IMR-90 (cell line): ENCODE measurements at regions not wholly inside any gene's neighbourhood (a gene's known extent, or its start where the extent isn't known, plus 50 kb on each side); places are given as distances from the start of the nearest gene placed in this dataset.

Source experiments
- ATAC-seq: fragments of 200-7000 bp; cut with Tn5 transposase; 2 replicates; pipeline ENCODE4 v1.9.1; 2020; ENCODE audit warnings: low read depth, mild to moderate bottlenecking, moderate library complexity
- BruUV-seq: library from RNA; stranded (reverse); fragments of 400-500 nt; replicated peaks from 2 replicates; lab custom pipeline; 2021; lab: Mats Ljungman, UMichigan
- CTCF ChIA-PET: fragments of 300-600 bp; formaldehyde crosslinking; extraction: SDS; loops from one replicate; lab custom pipeline; 2021; ENCODE audit warnings: antibody characterized with exemption; lab: Yijun Ruan, JAX
- POLR2A ChIA-PET: fragments of 300-600 bp; sonication (Branson Sonifier 250); formaldehyde crosslinking; loops from one replicate; lab custom pipeline; 2022; ENCODE audit warnings: antibody characterized with exemption; ENCODE audit not compliant: unreplicated experiment; lab: Charles Lee
- DNase-seq: peaks from one replicate; pipeline ENCODE4 v3.0.0; 2013
- H2AFZ ChIP-seq: replicated peaks from 2 replicates; pipeline ENCODE3; 2013; ENCODE audit warnings: low read length, mild to moderate bottlenecking; ENCODE audit not compliant: poor library complexity
- H2AK5ac ChIP-seq: 2 replicates; pipeline ENCODE4 v1.6.1; 2013; ENCODE audit warnings: low read depth, low read length, inconsistent platforms
- H2AK9ac ChIP-seq: replicated peaks from 2 replicates; pipeline ENCODE3; 2013; ENCODE audit warnings: mild to moderate bottlenecking, low read depth, low read length, moderate library complexity; ENCODE audit not compliant: poor library complexity
- H2BK120ac ChIP-seq: 2 replicates; pipeline ENCODE4 v1.6.1; 2013; ENCODE audit warnings: low read depth, low read length, inconsistent platforms
- H2BK15ac ChIP-seq: 3 replicates; pipeline ENCODE4 v1.6.1; 2013; ENCODE audit warnings: low read depth, low read length, inconsistent platforms
- H2BK20ac ChIP-seq: 2 replicates; pipeline ENCODE4 v1.6.1; 2013; ENCODE audit warnings: low read depth, mild to moderate bottlenecking, inconsistent platforms, low read length, moderate library complexity
- H2BK5ac ChIP-seq: 2 replicates; pipeline ENCODE4 v1.6.1; 2013; ENCODE audit warnings: mild to moderate bottlenecking, low read depth, low read length, inconsistent platforms; ENCODE audit not compliant: poor library complexity, severe bottlenecking
- H3K14ac ChIP-seq: replicated peaks from 2 replicates; pipeline ENCODE4 v1.6.1; 2013; ENCODE audit warnings: low read depth, low read length, inconsistent platforms
- H3K18ac ChIP-seq: 2 replicates; pipeline ENCODE4 v1.6.1; 2013; ENCODE audit warnings: low read depth, low read length, control low read depth
- H3K23ac ChIP-seq: 2 replicates; pipeline ENCODE4 v1.6.1; 2013; ENCODE audit warnings: low read depth, low read length, inconsistent platforms
- H3K27ac ChIP-seq: 2 replicates; pipeline ENCODE4 v1.5.1; 2013; ENCODE audit warnings: mild to moderate bottlenecking, control low read depth, low read length; ENCODE audit not compliant: insufficient read depth
- H3K27me3 ChIP-seq: 2 replicates; pipeline ENCODE4 v1.6.1; 2013; ENCODE audit warnings: low read length; ENCODE audit not compliant: control insufficient read depth, insufficient read depth
- H3K36me3 ChIP-seq: 2 replicates; pipeline ENCODE4 v1.6.1; 2013; ENCODE audit warnings: low read length, mixed read lengths; ENCODE audit not compliant: control insufficient read depth, insufficient read depth
- H3K4ac ChIP-seq: 2 replicates; pipeline ENCODE4 v1.6.1; 2013; ENCODE audit warnings: low read depth, low read length, inconsistent platforms
- H3K4me1 ChIP-seq: 2 replicates; pipeline ENCODE4 v1.6.1; 2013; ENCODE audit warnings: low read length, mixed read lengths; ENCODE audit not compliant: control insufficient read depth, insufficient read depth
- H3K4me2 ChIP-seq: 2 replicates; pipeline ENCODE4 v1.6.1; 2013; ENCODE audit warnings: low read depth, mild to moderate bottlenecking, control low read depth, low read length, moderate library complexity
- H3K4me3 ChIP-seq: 2 replicates; pipeline ENCODE4 v1.5.1; 2013; ENCODE audit warnings: low read depth, mild to moderate bottlenecking, control low read depth, low read length, moderate library complexity; ENCODE audit not compliant: insufficient read depth
- H3K56ac ChIP-seq: 2 replicates; pipeline ENCODE4 v1.6.1; 2013; ENCODE audit warnings: low read length, inconsistent platforms; ENCODE audit not compliant: insufficient read depth; ENCODE audit errors: extremely low read depth
- H3K79me1 ChIP-seq, 2 experiments: 2 replicates each; pipeline ENCODE4 v1.6.1; 2013; ENCODE audit warnings: low read length in 2 of 2, inconsistent platforms in 1 of 2, low read depth in 1 of 2
- H3K9ac ChIP-seq: 2 replicates; pipeline ENCODE4 v1.6.1; 2013; ENCODE audit warnings: low read depth, low read length, control low read depth
- H3K9me1 ChIP-seq: 2 replicates; pipeline ENCODE4 v1.6.1; 2013; ENCODE audit warnings: low read length, inconsistent platforms; ENCODE audit not compliant: insufficient read depth
- H3K9me3 ChIP-seq: 2 replicates; pipeline ENCODE4 v1.6.1; 2013; ENCODE audit warnings: low read length; ENCODE audit not compliant: control insufficient read depth, insufficient read depth
- H4K20me1 ChIP-seq: 2 replicates; pipeline ENCODE4 v1.6.1; 2013; ENCODE audit warnings: low read length, inconsistent platforms; ENCODE audit not compliant: insufficient read depth
- H4K5ac ChIP-seq: 2 replicates; pipeline ENCODE4 v1.6.1; 2013; ENCODE audit warnings: mild to moderate bottlenecking, low read depth, low read length, control low read depth
- H4K8ac ChIP-seq, 2 experiments: 2 replicates each; pipeline ENCODE4 v1.6.1; 2013; ENCODE audit warnings: low read depth in 2 of 2, low read length in 2 of 2, control low read depth in 1 of 2, inconsistent platforms in 1 of 2
- H4K91ac ChIP-seq: 2 replicates; pipeline ENCODE4 v1.6.1; 2013; ENCODE audit warnings: low read depth, low read length, inconsistent platforms; ENCODE audit not compliant: insufficient read depth
- BHLHE40 ChIP-seq: fragments of 150-350 bp; IDR thresholded peaks from 2 replicates; pipeline ENCODE4 v1.6.1; 2016; ENCODE audit warnings: mild to moderate bottlenecking, low read depth, low read length
- CEBPB ChIP-seq: IDR thresholded peaks from 2 replicates; pipeline ENCODE4 v1.6.1; 2012; ENCODE audit warnings: low read depth, low read length, improper control_type of control experiment
- CHD1 ChIP-seq: IDR thresholded peaks from 2 replicates; pipeline ENCODE4 v1.6.1; 2012; ENCODE audit warnings: low read depth, low read length, improper control_type of control experiment
- FOS ChIP-seq: fragments of 150-350 bp; IDR thresholded peaks from 2 replicates; pipeline ENCODE4 v1.6.1; 2016; ENCODE audit warnings: low read depth, low read length
- MAFK ChIP-seq: IDR thresholded peaks from 2 replicates; pipeline ENCODE4 v1.6.1; 2012; ENCODE audit warnings: low read depth, low read length, improper control_type of control experiment
- MAZ ChIP-seq: IDR thresholded peaks from 2 replicates; pipeline ENCODE4 v1.6.1; 2012; ENCODE audit warnings: low read depth, mild to moderate bottlenecking, low read length, improper control_type of control experiment, moderate library complexity, borderline replicate concordance
- NFE2L2 ChIP-seq: fragments of 150-350 bp; IDR thresholded peaks from 2 replicates; pipeline ENCODE4 v1.6.1; 2016; ENCODE audit warnings: low read depth, mild to moderate bottlenecking, low read length
- POLR2A ChIP-seq: IDR thresholded peaks from 2 replicates; pipeline ENCODE4 v1.6.1; 2012; ENCODE audit warnings: mild to moderate bottlenecking, low read depth, low read length
- RAD21 ChIP-seq: IDR thresholded peaks from 2 replicates; pipeline ENCODE4 v1.6.1; 2012; ENCODE audit warnings: low read length, improper control_type of control experiment
- RFX5 ChIP-seq: IDR thresholded peaks from 2 replicates; pipeline ENCODE4 v1.8.0; 2012; ENCODE audit warnings: low read depth, mild to moderate bottlenecking, low read length, moderate library complexity
- SMC3 ChIP-seq: fragments of 150-350 bp; IDR thresholded peaks from 2 replicates; pipeline ENCODE4 v1.6.1; 2016; ENCODE audit warnings: low read depth, mild to moderate bottlenecking, antibody characterized with exemption, low read length, moderate library complexity
- WGBS, 2 experiments: methylation state at CpG; one replicate each; pipeline versions ENCODE4 v1.1.5 to v1.1.7; 2013; ENCODE audit warnings: missing lambda C conversion rate in 2 of 2; ENCODE audit not compliant: insufficient read length in 1 of 2; ENCODE audit errors: extremely low coverage in 2 of 2; 5-methylcytosine and 5-hydroxymethylcytosine counted together
- dilution Hi-C: fragments of 300-500 bp; cut with HindIII; formaldehyde crosslinking; loops from one replicate; pipeline ENCODE4 v1.14.3; 2018; ENCODE audit warnings: low sequenced_read_pairs; ENCODE audit not compliant: unreplicated experiment
- in situ Hi-C: fragments of 300-500 bp; cut with MboI; formaldehyde crosslinking; loops from 3 replicates; pipeline ENCODE4 v1.14.3; 2019; ENCODE audit warnings: low sequenced_read_pairs, inconsistent platforms, mixed read lengths
- intact Hi-C: fragments of 100-400 bp; cut with micrococcal nuclease; formaldehyde crosslinking; loops from 2 replicates; pipeline ENCODE4 v1.10.0; 2022
- TF ChIP-seq, protein P1 (sequence below): conservative IDR thresholded peaks from 2 replicates; pipeline ENCODE4 v1.5.1; 2012; ENCODE audit warnings: mild to moderate bottlenecking, low read depth, low read length, improper control_type of control experiment
- TF ChIP-seq, protein P2 (sequence below): fragments of 150-350 bp; IDR thresholded peaks from 2 replicates; pipeline ENCODE4 v1.6.1; 2017; ENCODE audit warnings: mild to moderate bottlenecking, antibody characterized with exemption, low read length, low read depth
- TF ChIP-seq, protein P3 (sequence below): fragments of 150-350 bp; IDR thresholded peaks from 2 replicates; pipeline ENCODE4 v1.6.1; 2016; ENCODE audit warnings: low read depth, mild to moderate bottlenecking, low read length, moderate library complexity, borderline replicate concordance

DNA sequence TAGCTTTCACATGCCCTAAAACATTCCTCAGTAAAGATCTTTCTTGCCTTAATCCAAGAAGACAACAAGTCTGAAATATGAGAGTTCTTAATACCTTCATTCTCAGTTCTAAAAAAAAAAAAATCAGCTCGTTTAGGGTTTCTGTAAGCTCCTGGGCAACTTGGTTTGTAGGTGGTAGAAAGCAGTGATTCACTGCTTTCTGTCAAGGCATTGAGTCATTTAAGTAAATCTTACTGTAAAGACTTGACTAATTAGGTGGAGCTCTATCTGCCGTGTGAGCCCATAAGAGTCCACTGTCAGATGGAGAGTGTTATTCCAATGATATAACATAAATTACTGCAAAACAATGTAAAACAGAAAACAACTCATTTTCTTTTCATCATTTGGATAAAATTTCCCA is 56.1 kb upstream of the MAST4 start:
- no peak overlapping the region for H4K91ac ChIP-seq
- no peaks in the 10 kb centered on the region for H3K9me3 ChIP-seq

More for the DNA sequence above, 56.1 kb upstream of the MAST4 start:
- Histone ChIP-seq H3K9me1 (no peaks in the 10 kb centered on the region), H4K20me1 (no peaks in the 10 kb centered on the region), H2BK5ac (no peak overlapping the region), H2BK15ac (no peak overlapping the region), H2BK120ac (no peak overlapping the region), H3K27me3 (no peaks in the 10 kb centered on the region), H3K9ac (no peak overlapping the region), H3K56ac (no peak overlapping the region), H3K23ac (no peak overlapping the region), H3K4me1 (no peaks in the 10 kb centered on the region), H3K4me2 (no peak overlapping the region), H4K5ac (no peak overlapping the region), H3K36me3 (no peaks in the 10 kb centered on the region), H3K4me3 (no peak overlapping the region), H3K18ac (no peak overlapping the region), H2AK9ac (no peak overlapping the region), H3K4ac (no peak overlapping the region), H3K14ac (no peak overlapping the region), H4K8ac (no peak overlapping the region), H2AFZ (no peak overlapping the region), H3K27ac (no peak overlapping the region), H2BK20ac (no peak overlapping the region), H2AK5ac (no peak overlapping the region), H3K79me1 (no peaks in the 10 kb centered on the region)
- TF ChIP-seq, protein P1, sequence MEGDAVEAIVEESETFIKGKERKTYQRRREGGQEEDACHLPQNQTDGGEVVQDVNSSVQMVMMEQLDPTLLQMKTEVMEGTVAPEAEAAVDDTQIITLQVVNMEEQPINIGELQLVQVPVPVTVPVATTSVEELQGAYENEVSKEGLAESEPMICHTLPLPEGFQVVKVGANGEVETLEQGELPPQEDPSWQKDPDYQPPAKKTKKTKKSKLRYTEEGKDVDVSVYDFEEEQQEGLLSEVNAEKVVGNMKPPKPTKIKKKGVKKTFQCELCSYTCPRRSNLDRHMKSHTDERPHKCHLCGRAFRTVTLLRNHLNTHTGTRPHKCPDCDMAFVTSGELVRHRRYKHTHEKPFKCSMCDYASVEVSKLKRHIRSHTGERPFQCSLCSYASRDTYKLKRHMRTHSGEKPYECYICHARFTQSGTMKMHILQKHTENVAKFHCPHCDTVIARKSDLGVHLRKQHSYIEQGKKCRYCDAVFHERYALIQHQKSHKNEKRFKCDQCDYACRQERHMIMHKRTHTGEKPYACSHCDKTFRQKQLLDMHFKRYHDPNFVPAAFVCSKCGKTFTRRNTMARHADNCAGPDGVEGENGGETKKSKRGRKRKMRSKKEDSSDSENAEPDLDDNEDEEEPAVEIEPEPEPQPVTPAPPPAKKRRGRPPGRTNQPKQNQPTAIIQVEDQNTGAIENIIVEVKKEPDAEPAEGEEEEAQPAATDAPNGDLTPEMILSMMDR: no peak
- TF ChIP-seq BHLHE40 (no peak), NFE2L2 (no peak), MAFK (no peak), SMC3 (no peak), MAZ (no peak), CEBPB (no peak), CHD1 (no peak), FOS (no peak), POLR2A (no peak), RAD21 (no peak), RFX5 (no peak)
- TF ChIP-seq, protein P2, sequence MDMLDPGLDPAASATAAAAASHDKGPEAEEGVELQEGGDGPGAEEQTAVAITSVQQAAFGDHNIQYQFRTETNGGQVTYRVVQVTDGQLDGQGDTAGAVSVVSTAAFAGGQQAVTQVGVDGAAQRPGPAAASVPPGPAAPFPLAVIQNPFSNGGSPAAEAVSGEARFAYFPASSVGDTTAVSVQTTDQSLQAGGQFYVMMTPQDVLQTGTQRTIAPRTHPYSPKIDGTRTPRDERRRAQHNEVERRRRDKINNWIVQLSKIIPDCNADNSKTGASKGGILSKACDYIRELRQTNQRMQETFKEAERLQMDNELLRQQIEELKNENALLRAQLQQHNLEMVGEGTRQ: no peak
- TF ChIP-seq, protein P3, sequence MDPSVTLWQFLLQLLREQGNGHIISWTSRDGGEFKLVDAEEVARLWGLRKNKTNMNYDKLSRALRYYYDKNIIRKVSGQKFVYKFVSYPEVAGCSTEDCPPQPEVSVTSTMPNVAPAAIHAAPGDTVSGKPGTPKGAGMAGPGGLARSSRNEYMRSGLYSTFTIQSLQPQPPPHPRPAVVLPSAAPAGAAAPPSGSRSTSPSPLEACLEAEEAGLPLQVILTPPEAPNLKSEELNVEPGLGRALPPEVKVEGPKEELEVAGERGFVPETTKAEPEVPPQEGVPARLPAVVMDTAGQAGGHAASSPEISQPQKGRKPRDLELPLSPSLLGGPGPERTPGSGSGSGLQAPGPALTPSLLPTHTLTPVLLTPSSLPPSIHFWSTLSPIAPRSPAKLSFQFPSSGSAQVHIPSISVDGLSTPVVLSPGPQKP: no peak
- ChIA-PET POLR2A (no interaction called here), CTCF (no interaction called here)
- no CpG with 5 or more reads among the region's 2 CpGs for WGBS, 2 experiments
- in situ Hi-C loops: no loop called here
- BruUV-seq: no TSS peak
- no peak for ATAC-seq
- dilution Hi-C loops: no loop called here
- DNase-seq: no peak
- intact Hi-C loops: no loop called here
